ENCODE measurements at regions not wholly inside any gene's neighbourhood (a gene's known extent, or its start where the extent isn't known, plus 50 kb on each side); places are given as distances from the start of the nearest gene placed in this dataset.

DNA sequence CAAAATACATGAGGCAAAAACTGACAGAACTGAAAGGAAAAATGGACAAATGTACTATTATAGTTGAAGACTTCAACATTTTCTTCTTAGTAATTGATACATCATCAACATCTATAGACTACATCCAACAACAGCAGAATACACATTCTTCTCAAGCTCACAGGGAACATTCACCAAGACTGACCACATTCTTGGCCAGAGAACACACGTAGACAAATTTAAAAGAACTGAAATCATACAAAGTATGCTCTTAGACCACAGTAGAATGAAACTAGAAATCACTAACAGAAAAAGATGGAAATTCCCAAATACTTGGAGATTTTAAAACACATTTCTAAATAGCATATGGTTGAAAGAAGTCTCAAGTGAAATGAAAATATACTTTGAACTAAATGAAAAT is 55.1 kb upstream of the NSMCE3 start:
- Histone ChIP-seq H3K79me2 (ENCODE audit: control insufficient read depth, insufficient read depth, low read length) (no peaks in the 10 kb centered on the region), H3K9me3 (ENCODE audit: control insufficient read depth, low read depth, low read length) (no peaks in the 10 kb centered on the region), H3K36me3 (ENCODE audit: control insufficient read depth in 2 of 2, extremely low read depth in 1 of 2, insufficient read depth in 2 of 2, low read length in 2 of 2) (no peaks in the 10 kb centered on the region), H4K20me1 (ENCODE audit: control insufficient read depth, extremely low read depth, insufficient read depth, low read length) (no peaks in the 10 kb centered on the region), H2AFZ (ENCODE audit: control insufficient read depth, low read length) (no peak overlapping the region), H3K9me1 (ENCODE audit: control insufficient read depth, extremely low read depth, insufficient read depth, low read length) (no peaks in the 10 kb centered on the region), H3K9ac (ENCODE audit: control insufficient read depth, extremely low read depth, insufficient read depth, low read length) (no peak overlapping the region), H3K4me1 (ENCODE audit: control insufficient read depth, extremely low read depth, insufficient read depth, low read length) (no peaks in the 10 kb centered on the region), H3K27ac (ENCODE audit: control insufficient read depth, insufficient read depth, low read length) (no peak overlapping the region), H3K4me2 (ENCODE audit: control insufficient read depth, extremely low read depth, insufficient read depth, low read depth, low read length) (no peak overlapping the region), H3K27me3 (ENCODE audit: control insufficient read depth, extremely low read depth, insufficient read depth, low read length) (no peaks in the 10 kb centered on the region), H3K4me3 (ENCODE audit: control insufficient read depth in 2 of 3, extremely low read depth in 1 of 3, insufficient read depth in 2 of 3, low read depth in 1 of 3, low read length in 3 of 3) (no peak overlapping the region)
- DNase-seq (ENCODE audit: low read depth, low spot score), result no peak
- dilution Hi-C loops (cut with MboI; ENCODE audit: extremely low pct_ligation_motif_present, low sequenced_read_pairs), result no loop called here
- no peak for FAIRE-seq
- TF ChIP-seq, protein P1, sequence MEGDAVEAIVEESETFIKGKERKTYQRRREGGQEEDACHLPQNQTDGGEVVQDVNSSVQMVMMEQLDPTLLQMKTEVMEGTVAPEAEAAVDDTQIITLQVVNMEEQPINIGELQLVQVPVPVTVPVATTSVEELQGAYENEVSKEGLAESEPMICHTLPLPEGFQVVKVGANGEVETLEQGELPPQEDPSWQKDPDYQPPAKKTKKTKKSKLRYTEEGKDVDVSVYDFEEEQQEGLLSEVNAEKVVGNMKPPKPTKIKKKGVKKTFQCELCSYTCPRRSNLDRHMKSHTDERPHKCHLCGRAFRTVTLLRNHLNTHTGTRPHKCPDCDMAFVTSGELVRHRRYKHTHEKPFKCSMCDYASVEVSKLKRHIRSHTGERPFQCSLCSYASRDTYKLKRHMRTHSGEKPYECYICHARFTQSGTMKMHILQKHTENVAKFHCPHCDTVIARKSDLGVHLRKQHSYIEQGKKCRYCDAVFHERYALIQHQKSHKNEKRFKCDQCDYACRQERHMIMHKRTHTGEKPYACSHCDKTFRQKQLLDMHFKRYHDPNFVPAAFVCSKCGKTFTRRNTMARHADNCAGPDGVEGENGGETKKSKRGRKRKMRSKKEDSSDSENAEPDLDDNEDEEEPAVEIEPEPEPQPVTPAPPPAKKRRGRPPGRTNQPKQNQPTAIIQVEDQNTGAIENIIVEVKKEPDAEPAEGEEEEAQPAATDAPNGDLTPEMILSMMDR (optimal IDR thresholded peaks at IDR 0.05 in 1 of 3, IDR thresholded peaks at IDR 0.05 in 1 of 3, conservative IDR thresholded peaks at IDR 0.05 in 1 of 3; ENCODE audit: extremely low read depth in 1 of 3, insufficient read depth in 2 of 3, low read length in 3 of 3), result no peak
- TF ChIP-seq EZH2 (IDR thresholded peaks at IDR 0.05; ENCODE audit: low read length), result no peak

DNA sequence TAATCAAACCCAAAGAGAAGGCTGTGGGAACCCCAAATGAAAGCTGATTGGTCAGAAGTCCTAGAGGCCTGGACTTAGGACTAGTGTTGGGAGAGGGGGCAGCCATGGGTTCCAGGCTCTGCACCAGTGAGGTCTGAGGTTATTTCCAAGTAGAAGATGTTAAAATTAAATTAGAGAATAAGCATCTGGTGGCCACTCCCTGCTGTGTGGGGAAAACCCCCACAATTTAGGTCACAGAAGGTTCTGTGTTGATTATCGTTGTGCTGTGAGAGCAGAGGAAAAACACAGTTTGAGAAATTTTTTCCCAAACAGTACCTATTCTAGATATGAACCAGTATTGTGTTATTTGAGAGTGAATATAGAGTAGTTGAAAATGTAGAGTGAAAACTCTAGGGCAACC is 53.9 kb upstream of the NSMCE3 start:
- Histone ChIP-seq H3K79me2 (ENCODE audit: control insufficient read depth, insufficient read depth, low read length) (no peaks in the 10 kb centered on the region), H3K4me3 (ENCODE audit: control insufficient read depth in 2 of 3, extremely low read depth in 1 of 3, insufficient read depth in 2 of 3, low read depth in 1 of 3, low read length in 3 of 3) (no peak overlapping the region), H3K4me2 (ENCODE audit: control insufficient read depth, extremely low read depth, insufficient read depth, low read depth, low read length) (no peak overlapping the region), H3K27ac (ENCODE audit: control insufficient read depth, insufficient read depth, low read length) (no peak overlapping the region), H2AFZ (ENCODE audit: control insufficient read depth, low read length) (no peak overlapping the region), H3K36me3 (ENCODE audit: control insufficient read depth in 2 of 2, extremely low read depth in 1 of 2, insufficient read depth in 2 of 2, low read length in 2 of 2) (no peaks in the 10 kb centered on the region), H3K27me3 (ENCODE audit: control insufficient read depth, extremely low read depth, insufficient read depth, low read length) (no peaks in the 10 kb centered on the region), H4K20me1 (ENCODE audit: control insufficient read depth, extremely low read depth, insufficient read depth, low read length) (no peaks in the 10 kb centered on the region), H3K9me1 (ENCODE audit: control insufficient read depth, extremely low read depth, insufficient read depth, low read length) (no peaks in the 10 kb centered on the region), H3K9me3 (ENCODE audit: control insufficient read depth, low read depth, low read length) (no peaks in the 10 kb centered on the region), H3K9ac (ENCODE audit: control insufficient read depth, extremely low read depth, insufficient read depth, low read length) (no peak overlapping the region), H3K4me1 (ENCODE audit: control insufficient read depth, extremely low read depth, insufficient read depth, low read length) (no peaks in the 10 kb centered on the region)
- FAIRE-seq (no peak), DNase-seq (ENCODE audit: low read depth, low spot score) (no peak)
- TF ChIP-seq, protein P1 (optimal IDR thresholded peaks at IDR 0.05 in 1 of 3, IDR thresholded peaks at IDR 0.05 in 1 of 3, conservative IDR thresholded peaks at IDR 0.05 in 1 of 3; ENCODE audit: extremely low read depth in 1 of 3, insufficient read depth in 2 of 3, low read length in 3 of 3), result no peak
- TF ChIP-seq EZH2 (IDR thresholded peaks at IDR 0.05; ENCODE audit: low read length), result no peak
- dilution Hi-C loops (cut with MboI; ENCODE audit: extremely low pct_ligation_motif_present, low sequenced_read_pairs), result no loop called here
